ENCODE measurements at regions not wholly inside any gene's neighbourhood (a gene's known extent, or its start where the extent isn't known, plus 50 kb on each side); places are given as distances from the start of the nearest gene placed in this dataset.

DNA sequence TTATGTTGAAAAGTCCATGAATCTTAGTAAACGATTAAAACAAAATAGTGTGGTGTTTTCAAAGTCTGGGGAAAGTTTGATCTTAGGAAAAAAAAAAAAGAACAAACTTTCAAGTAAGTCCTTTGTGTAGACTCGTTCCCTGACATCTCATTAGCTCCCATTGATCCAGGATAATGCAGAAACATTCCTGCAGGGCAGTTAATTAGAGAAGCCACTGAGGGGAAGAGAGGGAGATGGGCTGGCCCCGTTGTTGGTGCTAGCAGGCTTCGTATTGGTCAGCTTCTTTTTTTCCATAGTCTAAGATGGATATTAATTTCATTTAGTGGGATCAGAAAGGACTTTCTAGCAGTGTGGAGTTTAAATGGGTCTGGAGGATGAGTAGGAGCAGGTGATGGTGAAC is 340.2 kb downstream of the DRD1 start:
- TF ChIP-seq, protein P1, sequence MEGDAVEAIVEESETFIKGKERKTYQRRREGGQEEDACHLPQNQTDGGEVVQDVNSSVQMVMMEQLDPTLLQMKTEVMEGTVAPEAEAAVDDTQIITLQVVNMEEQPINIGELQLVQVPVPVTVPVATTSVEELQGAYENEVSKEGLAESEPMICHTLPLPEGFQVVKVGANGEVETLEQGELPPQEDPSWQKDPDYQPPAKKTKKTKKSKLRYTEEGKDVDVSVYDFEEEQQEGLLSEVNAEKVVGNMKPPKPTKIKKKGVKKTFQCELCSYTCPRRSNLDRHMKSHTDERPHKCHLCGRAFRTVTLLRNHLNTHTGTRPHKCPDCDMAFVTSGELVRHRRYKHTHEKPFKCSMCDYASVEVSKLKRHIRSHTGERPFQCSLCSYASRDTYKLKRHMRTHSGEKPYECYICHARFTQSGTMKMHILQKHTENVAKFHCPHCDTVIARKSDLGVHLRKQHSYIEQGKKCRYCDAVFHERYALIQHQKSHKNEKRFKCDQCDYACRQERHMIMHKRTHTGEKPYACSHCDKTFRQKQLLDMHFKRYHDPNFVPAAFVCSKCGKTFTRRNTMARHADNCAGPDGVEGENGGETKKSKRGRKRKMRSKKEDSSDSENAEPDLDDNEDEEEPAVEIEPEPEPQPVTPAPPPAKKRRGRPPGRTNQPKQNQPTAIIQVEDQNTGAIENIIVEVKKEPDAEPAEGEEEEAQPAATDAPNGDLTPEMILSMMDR (IDR thresholded peaks at IDR 0.05): no peak
- no peak for TF ChIP-seq POLR2A (IDR thresholded peaks at IDR 0.05)
- TF ChIP-seq EP300 (IDR thresholded peaks at IDR 0.05): no peak

All from sigmoid colon (tissue), 4 donors.